Colonic mucosa (tissue), 4 donors: ENCODE measurements at regions not wholly inside any gene's neighbourhood (a gene's known extent, or its start where the extent isn't known, plus 50 kb on each side); places are given as distances from the start of the nearest gene placed in this dataset.

ENCODE experiments used
- DNase-seq: peaks from one replicate; pipeline ENCODE4 v3.0.0-alpha.2; 2020
- H3K27ac ChIP-seq: fragments of 200-600 bp; one replicate; pipeline ENCODE4 v1.8.0; 2021
- H3K27me3 ChIP-seq: fragments of 200-600 bp; one replicate; pipeline ENCODE4 v1.8.0; 2021
- H3K36me3 ChIP-seq: fragments of 200-600 bp; one replicate; pipeline ENCODE4 v1.8.0; 2021
- H3K4me1 ChIP-seq: fragments of 200-600 bp; one replicate; pipeline ENCODE4 v1.8.0; 2021; ENCODE audit warnings: mild to moderate bottlenecking
- H3K4me3 ChIP-seq: fragments of 200-600 bp; one replicate; pipeline ENCODE4 v1.8.0; 2021
- H3K9ac ChIP-seq, 2 donors: one replicate each; pipeline ENCODE4 v1.7.0; 2013; ENCODE audit warnings: control low read depth in 2 of 2, low read depth in 2 of 2, low read length in 2 of 2
- H3K9me3 ChIP-seq: fragments of 200-600 bp; one replicate; pipeline ENCODE4 v1.8.0; 2021
- CTCF ChIP-seq: fragments of 200-600 bp; IDR thresholded peaks from one replicate; pipeline ENCODE4 v1.8.0; 2022; ENCODE audit warnings: antibody characterized with exemption, mild to moderate bottlenecking
- intact Hi-C: fragments of 100-400 bp; cut with DNase I; formaldehyde crosslinking; loops from one replicate; pipeline ENCODE4 v1.14.1; 2022
- donor health status: healthy.
- donor health status: DM: no; HTN: no; CAD: no.
- donor health status: DM: no; HTN: no; CAD: no.

GRCh38 chr3:124391774-124392173 is 338.5 kb upstream of the UMPS start:
- DNase-seq = no peak
- Histone ChIP-seq H3K36me3 (no peaks in the 10 kb centered on the region), H3K9ac (no peak overlapping the region), H3K27me3 (no peaks in the 10 kb centered on the region), H3K4me1 (no peaks in the 10 kb centered on the region), H3K4me3 (no peak overlapping the region), H3K27ac (no peak overlapping the region), H3K9me3 (no peaks in the 10 kb centered on the region)
- intact Hi-C loops = no loop called here
- TF ChIP-seq CTCF = no peak

DNA sequence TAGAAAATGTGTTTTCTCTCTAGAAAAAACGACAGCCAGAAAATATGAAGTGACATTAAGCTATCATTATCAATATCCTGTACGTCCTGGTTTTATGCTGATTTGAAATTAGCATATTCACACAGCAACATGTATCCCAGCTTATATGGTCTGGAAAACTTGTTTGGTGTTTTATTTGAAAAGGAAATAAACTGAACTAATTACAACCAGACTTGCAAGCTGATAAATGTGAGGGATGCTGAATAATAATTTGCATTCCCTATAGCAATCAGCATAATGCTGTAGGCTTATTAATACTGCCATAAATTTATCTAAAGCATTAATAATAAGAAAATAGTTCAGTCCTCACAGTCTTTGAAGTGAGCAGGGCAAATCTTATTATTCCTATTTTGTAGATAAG is 336.9 kb upstream of the UMPS start:
- no peaks in the 10 kb centered on the region for H3K9me3 ChIP-seq
- no peaks in the 10 kb centered on the region for H3K36me3 ChIP-seq
- no peak overlapping the region for H3K27ac ChIP-seq
- H3K4me3 ChIP-seq = no peak overlapping the region
- DNase-seq = no peak
- H3K27me3 ChIP-seq = no peaks in the 10 kb centered on the region
- H3K4me1 ChIP-seq = no peaks in the 10 kb centered on the region
- intact Hi-C loops = no loop called here
- TF ChIP-seq CTCF = no peak
- no peak overlapping the region for H3K9ac ChIP-seq

DNA sequence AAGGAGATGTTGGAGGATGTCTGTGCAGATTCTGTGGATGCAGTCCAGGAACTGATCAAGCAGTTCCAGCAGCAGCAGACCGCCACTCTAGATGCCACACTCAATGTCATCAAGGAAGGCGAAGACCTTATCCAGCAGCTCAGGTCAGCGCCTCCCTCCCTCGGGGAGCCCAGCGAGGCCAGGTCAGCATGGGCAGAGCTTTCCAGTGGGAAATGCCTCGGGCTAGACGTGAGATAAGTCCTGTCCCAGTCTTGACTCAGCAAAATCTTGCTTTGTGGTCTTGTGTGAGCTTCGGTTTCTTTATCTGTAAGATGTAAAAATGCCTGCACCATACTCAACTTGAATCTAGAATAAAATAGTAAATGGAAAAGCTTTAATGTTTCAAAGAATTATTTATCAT is 335.1 kb upstream of the UMPS start:
- no peaks in the 10 kb centered on the region for H3K4me1 ChIP-seq
- no peak for DNase-seq
- TF ChIP-seq CTCF = no peak
- H3K36me3 ChIP-seq = no peaks in the 10 kb centered on the region
- no peaks in the 10 kb centered on the region for H3K27me3 ChIP-seq
- H3K9ac ChIP-seq = no peak overlapping the region
- no peaks in the 10 kb centered on the region for H3K9me3 ChIP-seq
- intact Hi-C loops = no loop called here
- no peak overlapping the region for H3K27ac ChIP-seq
- H3K4me3 ChIP-seq = no peak overlapping the region

DNA sequence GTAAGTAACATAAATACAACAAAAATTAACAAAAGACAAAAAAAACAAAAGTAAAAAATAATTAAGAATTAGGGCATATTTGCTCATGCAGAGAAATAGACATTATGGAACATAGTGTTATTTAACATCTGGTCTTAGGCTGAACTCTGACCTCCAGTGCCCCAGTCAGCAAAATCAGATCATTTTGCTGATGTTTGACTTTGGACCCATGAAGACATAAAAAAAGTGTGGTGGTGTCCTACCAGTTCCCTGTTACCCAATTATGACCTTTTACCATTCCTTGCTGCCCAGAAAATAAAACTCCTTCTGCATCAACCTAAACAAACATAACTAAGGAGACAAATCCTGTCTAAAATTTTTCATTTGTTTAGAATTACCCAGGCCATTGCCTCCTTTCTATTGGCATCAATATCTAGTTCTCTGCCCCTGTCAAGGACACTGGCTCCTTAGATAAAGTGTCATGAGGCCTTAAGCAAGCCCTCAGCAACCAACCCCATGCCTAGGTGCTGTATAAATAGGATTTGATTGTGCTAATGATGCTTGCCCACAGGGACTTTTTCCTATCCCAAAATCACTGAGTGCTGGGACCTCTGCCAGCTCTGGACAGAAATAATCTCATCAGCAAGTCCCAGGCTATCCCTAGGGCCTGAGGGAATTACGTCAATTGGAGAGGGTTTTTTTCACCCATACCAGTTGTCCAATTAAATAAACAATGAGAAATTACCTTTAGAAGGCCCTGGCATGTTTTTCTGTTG is 334.5 kb upstream of the UMPS start:
- no peaks in the 10 kb centered on the region for H3K36me3 ChIP-seq
- no peak for TF ChIP-seq CTCF
- H3K27me3 ChIP-seq = no peaks in the 10 kb centered on the region
- H3K9ac ChIP-seq = no peak overlapping the region
- no peak overlapping the region for H3K27ac ChIP-seq
- H3K4me3 ChIP-seq = no peak overlapping the region
- intact Hi-C loops = no loop called here
- no peak for DNase-seq
- no peaks in the 10 kb centered on the region for H3K9me3 ChIP-seq
- no peaks in the 10 kb centered on the region for H3K4me1 ChIP-seq

DNA sequence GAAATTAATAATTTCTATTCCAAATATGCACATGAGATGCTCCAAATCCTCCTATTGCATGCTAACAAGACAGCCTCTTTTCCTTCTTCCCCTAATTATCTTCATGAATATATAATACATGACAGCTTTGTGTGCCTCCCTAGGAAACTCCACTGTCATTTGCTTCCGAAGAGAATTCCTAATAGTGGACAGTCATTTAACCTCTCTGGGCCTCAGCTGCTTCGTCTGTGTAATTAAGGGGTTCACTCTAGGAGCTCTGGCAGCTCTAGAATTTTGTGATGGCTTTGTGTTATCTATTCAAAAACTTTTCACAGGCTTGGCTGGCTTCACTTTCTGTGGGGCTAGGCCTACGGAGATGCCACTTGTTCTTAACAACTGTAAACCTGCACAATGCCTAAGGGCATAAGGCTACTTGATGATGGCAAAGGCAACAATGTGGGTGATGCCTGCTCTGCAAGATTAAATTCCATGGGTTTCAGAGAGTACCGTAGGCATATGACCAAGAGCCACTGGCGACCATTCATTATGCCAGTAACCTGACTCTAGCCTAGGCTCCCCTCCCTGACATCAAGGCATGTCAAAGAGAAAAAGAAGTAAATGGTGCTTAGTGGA is 333.8 kb upstream of the UMPS start:
- TF ChIP-seq CTCF = no peak
- intact Hi-C loops = no loop called here
- no peaks in the 10 kb centered on the region for H3K4me1 ChIP-seq
- no peak overlapping the region for H3K9ac ChIP-seq
- no peak overlapping the region for H3K27ac ChIP-seq
- no peaks in the 10 kb centered on the region for H3K27me3 ChIP-seq
- no peak overlapping the region for H3K4me3 ChIP-seq
- H3K36me3 ChIP-seq = no peaks in the 10 kb centered on the region
- H3K9me3 ChIP-seq = no peaks in the 10 kb centered on the region
- no peak for DNase-seq
